ENCODE measurements at regions not wholly inside any gene's neighbourhood (a gene's known extent, or its start where the extent isn't known, plus 50 kb on each side); places are given as distances from the start of the nearest gene placed in this dataset.

- no peaks in the 10 kb centered on the region for H3K9me3 ChIP-seq (ENCODE audit: control insufficient read depth, low read depth, low read length)
- H2BK120ac ChIP-seq (ENCODE audit: low read depth, low read length, poor library complexity, severe bottlenecking): no peak overlapping the region
- H3K9me3 Mint-ChIP-seq: no peaks in the 10 kb centered on the region; a peak in 1 of 5 replicates
- peaks cover 0 to 2% of the 10 kb centered on the region in 2 experiments; a peak in 2 of 4 replicates for H3K4me1 Mint-ChIP-seq
- H3K4me3 Mint-ChIP-seq: no peak overlapping the region
- no peak for DNase-seq
- H3K23ac ChIP-seq (ENCODE audit: insufficient read length, low read depth, low read length): no peak overlapping the region
- H3K27ac ChIP-seq (ENCODE audit: insufficient read length, low read depth, low read length): no peak overlapping the region
- no peak overlapping the region for H2BK15ac ChIP-seq (ENCODE audit: low read depth, low read length)
- no peaks in the 10 kb centered on the region for H3K79me2 ChIP-seq (ENCODE audit: insufficient read depth, low read length)
- no peak overlapping the region for H2BK5ac ChIP-seq (ENCODE audit: insufficient read length, low read length)
- no peak overlapping the region for H3K4me2 ChIP-seq (ENCODE audit: insufficient read depth, insufficient read length, low read length)
- H2BK12ac ChIP-seq (ENCODE audit: insufficient read length, low read depth, low read length): no peak overlapping the region
- no peaks in the 10 kb centered on the region for H3K79me1 ChIP-seq (ENCODE audit: insufficient read depth, low read depth, low read length, poor library complexity, severe bottlenecking)
- H3T11ph ChIP-seq (ENCODE audit: low read length): no peak overlapping the region
- no peak overlapping the region for H4K8ac ChIP-seq (replicated peaks; ENCODE audit: insufficient read length, low read depth, low read length)
- no peak overlapping the region for H4K91ac ChIP-seq (ENCODE audit: insufficient read length, low read depth, low read length)
- no peaks in the 10 kb centered on the region for H3K4me1 ChIP-seq (ENCODE audit: insufficient read depth, low read length)
- H3K27me3 Mint-ChIP-seq (ENCODE audit: low read depth): no peaks in the 10 kb centered on the region; the same call in 1 of the 2 replicates
- no peaks in the 10 kb centered on the region for H3K23me2 ChIP-seq (ENCODE audit: insufficient read length, low read depth, low read length, poor library complexity, severe bottlenecking)
- TF ChIP-seq CTCF (conservative IDR thresholded peaks at IDR 0.05): no peak
- no peak overlapping the region for H3K27ac Mint-ChIP-seq
- WGBS (ENCODE audit: extremely low coverage, insufficient read length, low lambda C conversion rate): no CpG with 5 or more reads among the region's 4 CpGs
- no peak overlapping the region for H2AK5ac ChIP-seq (ENCODE audit: insufficient read length, low read length)
- no peaks in the 10 kb centered on the region for H4K20me1 ChIP-seq (ENCODE audit: control insufficient read depth, insufficient read depth, insufficient read length)
- H2AFZ ChIP-seq (ENCODE audit: low read length): no peak overlapping the region
- no peak overlapping the region for H3K9ac ChIP-seq (ENCODE audit: extremely low read depth, insufficient read length, low read length)
- no peak overlapping the region for H4K5ac ChIP-seq (ENCODE audit: insufficient read length, low read depth, low read length)
- no peak overlapping the region for H3K4ac ChIP-seq (ENCODE audit: low read depth, low read length)
- no peaks in the 10 kb centered on the region for H3K27me3 ChIP-seq (ENCODE audit: insufficient read depth, low read length)
- no peak overlapping the region for H2BK20ac ChIP-seq (ENCODE audit: low read depth, low read length, poor library complexity, severe bottlenecking)
- no peak overlapping the region for H3K56ac ChIP-seq (ENCODE audit: insufficient read length, low read depth, low read length)
- H3K18ac ChIP-seq (ENCODE audit: insufficient read length, low read depth, low read length): no peak overlapping the region
- no peak overlapping the region for H3K14ac ChIP-seq (ENCODE audit: insufficient read depth, low read length)
- no peaks in the 10 kb centered on the region for H3K36me3 Mint-ChIP-seq (ENCODE audit: insufficient read depth in 1 of 3, low read depth in 3 of 3)
Measured at GRCh38 chr20:12079490-12079889, 161.8 kb downstream of the BTBD3 start.
